ENCODE measurements at regions not wholly inside any gene's neighbourhood (a gene's known extent, or its start where the extent isn't known, plus 50 kb on each side); places are given as distances from the start of the nearest gene placed in this dataset.
"Not testable (repeated sequence)": the region's sequence is repeated elsewhere in the genome, so short reads cannot be mapped to it uniquely, and the experiment has no call there.

- no peak for DNase-seq (ENCODE audit: low read depth, low spot score)
- BruUV-seq (replicated peaks) = no TSS peak
- Histone ChIP-seq H3K4me1 (ENCODE audit: control insufficient read depth, insufficient read depth, low read length) (peaks cover 13% of the 10 kb centered on the region; the same call in 1 of the 2 replicates), H3K36me3 (ENCODE audit: control insufficient read depth, insufficient read depth, low read length) (no peaks in the 10 kb centered on the region), H3K4me3 (ENCODE audit: low read depth in 2 of 2, low read length in 2 of 2) (no peak overlapping the region), H3K9me3 (ENCODE audit: control insufficient read depth, insufficient read depth, low read depth, low read length) (no peaks in the 10 kb centered on the region), H3K27ac (ENCODE audit: low read length) (no peak overlapping the region), H3K27me3 (ENCODE audit: control insufficient read depth, insufficient read depth, low read length) (no peaks in the 10 kb centered on the region)
- CTCF ChIA-PET = no interaction called here
- ATAC-seq = no peak
- TF ChIP-seq TCF7L2 (IDR thresholded peaks at IDR 0.05; ENCODE audit: low read depth, low read length) (no peak), SIN3A (IDR thresholded peaks at IDR 0.05; ENCODE audit: borderline replicate concordance, insufficient read depth, low read depth, low read length) (no peak), CTCF (IDR thresholded peaks at IDR 0.05) (no peak), POLR2AphosphoS5 (IDR thresholded peaks at IDR 0.05; ENCODE audit: low read depth, low read length) (no peak), REST (IDR thresholded peaks at IDR 0.05; ENCODE audit: insufficient read depth in 1 of 2, low read depth in 2 of 2, low read length in 1 of 2) (no peak)
- in situ Hi-C loops (cut with HindIII; ENCODE audit: low pct_unique_long_range_greater_than_20kb, low sequenced_read_pairs) = no loop called here
- intact Hi-C loops (cut with micrococcal nuclease; ENCODE audit: unreplicated experiment) = no loop called here
- POLR2A ChIA-PET = no interaction called here
Observed at GRCh38 chr2:12923907-12924610, 207.3 kb downstream of the TRIB2 start.

GRCh38 chr2:12926641-12927040, 209.9 kb downstream of the TRIB2 start:
- BruUV-seq (replicated peaks); intact Hi-C loops (cut with micrococcal nuclease; ENCODE audit: unreplicated experiment); H3K27ac ChIP-seq (ENCODE audit: low read length); H3K4me3 ChIP-seq (ENCODE audit: low read depth in 2 of 2, low read length in 2 of 2); H3K27me3 ChIP-seq (ENCODE audit: control insufficient read depth, insufficient read depth, low read length); POLR2A ChIA-PET; DNase-seq (ENCODE audit: low read depth, low spot score); ATAC-seq; H3K36me3 ChIP-seq (ENCODE audit: control insufficient read depth, insufficient read depth, low read length); CTCF ChIA-PET; in situ Hi-C loops (cut with HindIII; ENCODE audit: low pct_unique_long_range_greater_than_20kb, low sequenced_read_pairs); H3K9me3 ChIP-seq (ENCODE audit: control insufficient read depth, insufficient read depth, low read depth, low read length): not testable (repeated sequence)
- peaks cover 13% of the 10 kb centered on the region; the same call in 1 of the 2 replicates for H3K4me1 ChIP-seq (ENCODE audit: control insufficient read depth, insufficient read depth, low read length)

- no peak overlapping the region for H3K4me3 ChIP-seq (ENCODE audit: low read depth in 2 of 2, low read length in 2 of 2)
- CTCF ChIA-PET = no interaction called here
Observed at GRCh38 chr2:12928197-12928774, 211.6 kb downstream of the TRIB2 start.

More at GRCh38 chr2:12928197-12928774, 211.6 kb downstream of the TRIB2 start:
- in situ Hi-C loops (cut with HindIII; ENCODE audit: low pct_unique_long_range_greater_than_20kb, low sequenced_read_pairs) (no loop called here), intact Hi-C loops (cut with micrococcal nuclease; ENCODE audit: unreplicated experiment) (no loop called here)
- Histone ChIP-seq H3K36me3 (ENCODE audit: control insufficient read depth, insufficient read depth, low read length) (no peaks in the 10 kb centered on the region), H3K27ac (ENCODE audit: low read length) (0 out of 2 replicates have a peak overlapping the region, but pooled peaks have one; percentile 3), H3K4me1 (ENCODE audit: control insufficient read depth, insufficient read depth, low read length) (peaks cover 13% of the 10 kb centered on the region; the same call in 1 of the 2 replicates), H3K9me3 (ENCODE audit: control insufficient read depth, insufficient read depth, low read depth, low read length) (no peaks in the 10 kb centered on the region), H3K27me3 (ENCODE audit: control insufficient read depth, insufficient read depth, low read length) (no peaks in the 10 kb centered on the region)
- DNase-seq (ENCODE audit: low read depth, low spot score) (no peak), ATAC-seq (peak; percentile 79)
- POLR2A ChIA-PET = no interaction called here
- BruUV-seq (replicated peaks) = no TSS peak
- no peak for TF ChIP-seq SIN3A (IDR thresholded peaks at IDR 0.05; ENCODE audit: borderline replicate concordance, insufficient read depth, low read depth, low read length)
- TF ChIP-seq REST (IDR thresholded peaks at IDR 0.05; ENCODE audit: insufficient read depth in 1 of 2, low read depth in 2 of 2, low read length in 1 of 2) = no peak
- no peak for TF ChIP-seq TCF7L2 (IDR thresholded peaks at IDR 0.05; ENCODE audit: low read depth, low read length)
- no peak for TF ChIP-seq CTCF (IDR thresholded peaks at IDR 0.05)

Data from Panc1 (cell line).